K562 (cell line): ENCODE measurements at regions not wholly inside any gene's neighbourhood (a gene's known extent, or its start where the extent isn't known, plus 50 kb on each side); places are given as distances from the start of the nearest gene placed in this dataset.

Experiments used
- ATAC-seq: fragments of 200-7000 bp; cut with Tn5 transposase; 3 replicates; pipeline ENCODE4 v1.9.1; 2020; ENCODE audit warnings: moderate library complexity
- BruUV-seq: library from RNA; stranded (reverse); fragments of 400-500 nt; replicated peaks from 2 replicates; lab custom pipeline; 2021; lab: Mats Ljungman, UMichigan
- CTCF ChIA-PET: fragments of 300-600 bp; formaldehyde crosslinking; extraction: SDS; loops from one replicate; lab custom pipeline; 2021; ENCODE audit warnings: low intra/inter-chr PET ratio; lab: Yijun Ruan, JAX
- POLR2A ChIA-PET: fragments of 300-600, 350-650 bp; sonication (Branson Sonifier 250); formaldehyde crosslinking; extraction: SDS; loops from one replicate; lab custom pipeline; 2021; ENCODE audit warnings: antibody characterized with exemption, inconsistent platforms; lab: Yijun Ruan, JAX
- DNase-seq, 4 experiments: peaks; one replicate each; pipeline versions ENCODE4 v3.0.0 to v3.0.0-alpha.2; 2011 to 2018; ENCODE audit warnings: low spot score in 3 of 4, mixed read lengths in 3 of 4; ENCODE audit errors: extremely low read depth in 1 of 4
- FAIRE-seq: peaks from 2 replicates; lab custom pipeline; 2011; peaks lifted over from hg19 to GRCh38; lab: Jason Lieb, UNC
- H2AFZ ChIP-seq: 2 replicates; pipeline ENCODE4 v1.6.0; 2011; ENCODE audit warnings: low read depth, low read length, control low read depth, inconsistent platforms
- H3K27ac ChIP-seq: fragments of 200-600 bp; 3 replicates; pipeline ENCODE4 v1.8.0; 2011; ENCODE audit warnings: low read depth, mild to moderate bottlenecking, control low read depth, inconsistent platforms, low read length, moderate library complexity, mixed read lengths; ENCODE audit errors: extremely low read depth
- H3K27me3 ChIP-seq, 2 experiments: fragments of 300-600 bp in 1 of 2; 2 replicates in 1 of 2; 3 replicates in 1 of 2; pipeline versions ENCODE4 v1.6.0 to v1.8.0; 2011; ENCODE audit warnings: inconsistent platforms in 2 of 2, low read length in 2 of 2, mild to moderate bottlenecking in 1 of 2, mixed read lengths in 1 of 2, moderate library complexity in 1 of 2; ENCODE audit not compliant: control insufficient read depth in 2 of 2, insufficient read depth in 2 of 2
- H3K36me3 ChIP-seq: fragments of 300-600 bp; 3 replicates; pipeline ENCODE4 v1.8.0; 2011; ENCODE audit warnings: mild to moderate bottlenecking, low read length, inconsistent platforms; ENCODE audit not compliant: control insufficient read depth, insufficient read depth
- H3K4me1 ChIP-seq, 2 experiments: fragments of 200-600 bp in 1 of 2; replicated peaks in 1 of 2; 2 replicates in 1 of 2; 3 replicates in 1 of 2; pipeline versions ENCODE4 v1.5.1 to v1.8.0; 2011; ENCODE audit warnings: inconsistent platforms in 2 of 2, low read length in 2 of 2, mild to moderate bottlenecking in 1 of 2, mixed read lengths in 1 of 2, moderate library complexity in 1 of 2; ENCODE audit not compliant: control insufficient read depth in 2 of 2, insufficient read depth in 2 of 2
- H3K4me2 ChIP-seq: 2 replicates; pipeline ENCODE4 v1.6.1; 2011; ENCODE audit warnings: low read length, control low read depth, inconsistent platforms, mixed read lengths; ENCODE audit not compliant: insufficient read depth
- H3K4me3 ChIP-seq: fragments of 200-600 bp; sonication (generic), shearing (Covaris generic); 2 replicates; pipeline ENCODE4 v1.5.1; 2016; ENCODE audit warnings: control low read depth, inconsistent platforms
- H3K79me2 ChIP-seq: fragments of 200-600 bp; 3 replicates; pipeline ENCODE4 v1.8.0; 2011; ENCODE audit warnings: low read length, inconsistent platforms; ENCODE audit not compliant: control insufficient read depth, insufficient read depth
- H3K9ac ChIP-seq, 2 experiments: 2 replicates each; pipeline versions ENCODE4 v1.6.0 to v1.6.1; 2011; ENCODE audit warnings: low read depth in 2 of 2, low read length in 2 of 2, control low read depth in 1 of 2, inconsistent platforms in 1 of 2, mild to moderate bottlenecking in 1 of 2, mixed read lengths in 1 of 2; ENCODE audit not compliant: insufficient read depth in 1 of 2
- H3K9me1 ChIP-seq: one replicate; pipeline ENCODE4 v1.6.0; 2011; ENCODE audit warnings: inconsistent platforms, mild to moderate bottlenecking, low read length, moderate library complexity; ENCODE audit not compliant: control insufficient read depth, insufficient read depth
- H3K9me3 ChIP-seq: replicated peaks from 2 replicates; pipeline ENCODE4 v1.5.1; 2011; ENCODE audit warnings: low read depth, low read length, inconsistent platforms; ENCODE audit not compliant: control insufficient read depth, insufficient read depth
- H4K20me1 ChIP-seq: replicated peaks from 2 replicates; pipeline ENCODE4 v1.6.1; 2011; ENCODE audit warnings: low read length, inconsistent platforms, mixed read lengths; ENCODE audit not compliant: control insufficient read depth, insufficient read depth
- AFF4 ChIP-seq: sonication (generic); formaldehyde crosslinking; IDR thresholded peaks from 2 replicates; pipeline ENCODE4 v1.8.0; 2023; ENCODE audit warnings: mild to moderate bottlenecking, missing genetic modification reagents
- KDM4B ChIP-seq, 2 experiments: fragments of 450-650 bp in 1 of 2; sonication (generic) in 1 of 2; IDR thresholded peaks; 2 replicates each; pipeline ENCODE4 v1.6.1; 2016 to 2017; ENCODE audit warnings: borderline replicate concordance in 2 of 2, antibody characterized with exemption in 1 of 2, low read depth in 1 of 2, mild to moderate bottlenecking in 1 of 2
- KLF6 ChIP-seq: fragments of 250-450 bp; sonication (Bioruptor Pico); IDR thresholded peaks from 2 replicates; pipeline ENCODE4 v1.4.0; 2020; ENCODE audit warnings: mild to moderate bottlenecking, moderate library complexity, borderline replicate concordance
- RAD51 ChIP-seq: fragments of 450-650 bp; IDR thresholded peaks from 2 replicates; pipeline ENCODE4 v1.7.1; 2016; ENCODE audit warnings: low read depth, mild to moderate bottlenecking, borderline replicate concordance
- TAF1 ChIP-seq: IDR thresholded peaks from 2 replicates; pipeline ENCODE4 v1.6.1; 2011; ENCODE audit warnings: mild to moderate bottlenecking, low read length, moderate library complexity; ENCODE audit not compliant: insufficient read depth, control insufficient read depth, severe bottlenecking; ENCODE audit errors: extremely low read depth
- TRIM25 ChIP-seq: fragments of 450-650 bp; IDR thresholded peaks from 2 replicates; pipeline ENCODE4 v1.7.0; 2016; ENCODE audit warnings: borderline replicate concordance
- ZBTB40 ChIP-seq, 2 experiments: fragments of 450-650 bp in 1 of 2; sonication (generic) in 1 of 2; formaldehyde crosslinking in 1 of 2; IDR thresholded peaks; 2 replicates each; pipeline versions ENCODE4 v1.7.1 to v1.9.0; 2016 to 2022; ENCODE audit warnings: inconsistent platforms in 1 of 2, mild to moderate bottlenecking in 1 of 2, missing genetic modification reagents in 1 of 2
- WGBS: fragments of 100-300 bp; shearing (Covaris generic); methylation state at CpG from one replicate; pipeline ENCODE4 v1.1.6; 2016; ENCODE audit warnings: low coverage, mixed read lengths; ENCODE audit not compliant: insufficient coverage; ENCODE audit errors: missing lambda C conversion rate; 5-methylcytosine and 5-hydroxymethylcytosine counted together
- in situ Hi-C: fragments of 300-500 bp; cut with MboI; formaldehyde crosslinking; loops from 4 replicates; pipeline ENCODE4 v1.15.0; 2018; ENCODE audit warnings: inconsistent platforms, mixed read lengths
- intact Hi-C: fragments of 100-400 bp; cut with micrococcal nuclease; formaldehyde crosslinking; loops from 2 replicates; pipeline ENCODE4 v1.14.2; 2022

GRCh38 chr6:94562846-94563245 lies 1014.5 kb upstream of the MANEA start:
- WGBS, result 0% methylated on average over 2 of the region's 2 CpGs
- no peak overlapping the region for H3K9ac ChIP-seq
- ATAC-seq, result no peak
- TF ChIP-seq KLF6, result no peak
- TF ChIP-seq AFF4 (CRISPR knock-in tag), result no peak
- no peak for TF ChIP-seq RAD51
- no peak for TF ChIP-seq TRIM25
- no peak for TF ChIP-seq ZBTB40 (IDR thresholded peaks at IDR 0.05)
- TF ChIP-seq ZBTB40 (CRISPR knock-in tag; IDR thresholded peaks at IDR 0.05), result no peak
- TF ChIP-seq KDM4B (IDR thresholded peaks at IDR 0.05; ENCODE audit: borderline replicate concordance in 2 of 2, low read depth in 1 of 2), result no peak
- TF ChIP-seq TAF1, result no peak

More at GRCh38 chr6:94562846-94563245, 1014.5 kb upstream of the MANEA start:
- no TSS peak for BruUV-seq
- DNase-seq (no peak), FAIRE-seq (no peak)
- no peaks in the 10 kb centered on the region for H3K9me3 ChIP-seq
- no peak overlapping the region for H3K4me2 ChIP-seq
- in situ Hi-C loops, result no loop called here
- intact Hi-C loops, result no loop called here
- no peak overlapping the region for H3K4me3 ChIP-seq
- H3K36me3 ChIP-seq, result no peaks in the 10 kb centered on the region
- ChIA-PET POLR2A (no interaction called here), CTCF (no interaction called here)
- H2AFZ ChIP-seq, result no peak overlapping the region
- no peaks in the 10 kb centered on the region for H3K27me3 ChIP-seq
- H4K20me1 ChIP-seq, result no peaks in the 10 kb centered on the region
- no peak overlapping the region for H3K27ac ChIP-seq
- H3K79me2 ChIP-seq, result no peaks in the 10 kb centered on the region
- no peaks in the 10 kb centered on the region for H3K9me1 ChIP-seq
- H3K4me1 ChIP-seq, result no peaks in the 10 kb centered on the region
